ENCODE measurements at regions not wholly inside any gene's neighbourhood (a gene's known extent, or its start where the extent isn't known, plus 50 kb on each side); places are given as distances from the start of the nearest gene placed in this dataset.

GRCh38 chr6:12395898-12396297 lies 105.7 kb downstream of the EDN1 start:
- no peak for ATAC-seq (replicated peaks)
- no peaks in the 10 kb centered on the region for H3K9me3 Mint-ChIP-seq
- no peak overlapping the region for H3K4me3 Mint-ChIP-seq
- H3K4me1 Mint-ChIP-seq: no peaks in the 10 kb centered on the region
- no peak overlapping the region for H3K27ac Mint-ChIP-seq
- H3K36me3 Mint-ChIP-seq (ENCODE audit: low read depth): no peaks in the 10 kb centered on the region
- H3K27me3 Mint-ChIP-seq: peaks cover 23% of the 10 kb centered on the region

- H3K36me3 Mint-ChIP-seq (ENCODE audit: low read depth): no peaks in the 10 kb centered on the region
- no peak for ATAC-seq (replicated peaks)
- peaks cover 6% of the 10 kb centered on the region for H3K27me3 Mint-ChIP-seq
- H3K27ac Mint-ChIP-seq: no peak overlapping the region
- H3K4me3 Mint-ChIP-seq: no peak overlapping the region
- no peaks in the 10 kb centered on the region for H3K4me1 Mint-ChIP-seq
- H3K9me3 Mint-ChIP-seq: no peaks in the 10 kb centered on the region
Measured at GRCh38 chr6:12401200-12401599, 111.0 kb downstream of the EDN1 start.

GRCh38 chr6:12403201-12403826 lies 113.2 kb downstream of the EDN1 start:
- no peak for ATAC-seq (replicated peaks)
- Mint-ChIP-seq H3K36me3 (ENCODE audit: low read depth) (no peaks in the 10 kb centered on the region), H3K9me3 (no peaks in the 10 kb centered on the region), H3K4me1 (no peaks in the 10 kb centered on the region), H3K4me3 (no peak overlapping the region), H3K27ac (no peak overlapping the region), H3K27me3 (peaks cover 3% of the 10 kb centered on the region)

GRCh38 chr6:12403947-12404647 lies 113.9 kb downstream of the EDN1 start:
- ATAC-seq (replicated peaks): no peak
- Mint-ChIP-seq H3K27me3 (peaks cover 8% of the 10 kb centered on the region), H3K27ac (no peak overlapping the region), H3K36me3 (ENCODE audit: low read depth) (no peaks in the 10 kb centered on the region), H3K9me3 (no peaks in the 10 kb centered on the region), H3K4me1 (no peaks in the 10 kb centered on the region), H3K4me3 (no peak overlapping the region)

- Mint-ChIP-seq H3K27ac (no peak overlapping the region), H3K4me3 (no peak overlapping the region), H3K9me3 (no peaks in the 10 kb centered on the region), H3K36me3 (ENCODE audit: low read depth) (no peaks in the 10 kb centered on the region), H3K4me1 (no peaks in the 10 kb centered on the region), H3K27me3 (peaks cover 8% of the 10 kb centered on the region)
- no peak for ATAC-seq (replicated peaks)
Measured at GRCh38 chr6:12404651-12405050, 114.5 kb downstream of the EDN1 start.

- Mint-ChIP-seq H3K4me1 (no peaks in the 10 kb centered on the region), H3K36me3 (ENCODE audit: low read depth) (no peaks in the 10 kb centered on the region), H3K4me3 (no peak overlapping the region), H3K9me3 (no peaks in the 10 kb centered on the region), H3K27me3 (peaks cover 17% of the 10 kb centered on the region), H3K27ac (no peak overlapping the region)
- ATAC-seq (replicated peaks): no peak
Measured at GRCh38 chr6:12408752-12409151, 118.6 kb downstream of the EDN1 start.

- Mint-ChIP-seq H3K27me3 (peaks cover 17% of the 10 kb centered on the region), H3K9me3 (no peaks in the 10 kb centered on the region), H3K36me3 (ENCODE audit: low read depth) (no peaks in the 10 kb centered on the region), H3K27ac (no peak overlapping the region), H3K4me3 (no peak overlapping the region), H3K4me1 (no peaks in the 10 kb centered on the region)
- no peak for ATAC-seq (replicated peaks)
Measured at GRCh38 chr6:12410946-12411345, 120.8 kb downstream of the EDN1 start.

- peaks cover 9% of the 10 kb centered on the region for H3K27me3 Mint-ChIP-seq
- H3K4me3 Mint-ChIP-seq: no peak overlapping the region
- no peaks in the 10 kb centered on the region for H3K9me3 Mint-ChIP-seq
- no peaks in the 10 kb centered on the region for H3K36me3 Mint-ChIP-seq (ENCODE audit: low read depth)
- no peak overlapping the region for H3K27ac Mint-ChIP-seq
- H3K4me1 Mint-ChIP-seq: no peaks in the 10 kb centered on the region
- ATAC-seq (replicated peaks): no peak
Measured at GRCh38 chr6:12414096-12414675, 124.0 kb downstream of the EDN1 start.

GRCh38 chr6:12415980-12416598 lies 125.9 kb downstream of the EDN1 start:
- ATAC-seq (replicated peaks): no peak
- no peaks in the 10 kb centered on the region for H3K36me3 Mint-ChIP-seq (ENCODE audit: low read depth)

GRCh38 chr6:12417191-12417590 lies 127.0 kb downstream of the EDN1 start:
- Mint-ChIP-seq H3K4me3 (no peak overlapping the region), H3K27ac (no peak overlapping the region), H3K4me1 (no peaks in the 10 kb centered on the region), H3K9me3 (no peaks in the 10 kb centered on the region), H3K36me3 (ENCODE audit: low read depth) (no peaks in the 10 kb centered on the region), H3K27me3 (peaks cover 3% of the 10 kb centered on the region)
- ATAC-seq (replicated peaks): no peak

More at GRCh38 chr6:12415980-12416598, 125.9 kb downstream of the EDN1 start:
- H3K27ac Mint-ChIP-seq: no peak overlapping the region
- H3K4me3 Mint-ChIP-seq: no peak overlapping the region
- H3K27me3 Mint-ChIP-seq: peaks cover 6% of the 10 kb centered on the region
- H3K9me3 Mint-ChIP-seq: no peaks in the 10 kb centered on the region
- H3K4me1 Mint-ChIP-seq: no peaks in the 10 kb centered on the region

- no peak overlapping the region for H3K4me3 Mint-ChIP-seq
- H3K4me1 Mint-ChIP-seq: no peaks in the 10 kb centered on the region
- no peaks in the 10 kb centered on the region for H3K9me3 Mint-ChIP-seq
- no peaks in the 10 kb centered on the region for H3K27me3 Mint-ChIP-seq
- H3K27ac Mint-ChIP-seq: no peak overlapping the region
- no peaks in the 10 kb centered on the region for H3K36me3 Mint-ChIP-seq (ENCODE audit: low read depth)
- ATAC-seq (replicated peaks): no peak
Measured at GRCh38 chr6:12418946-12419345, 128.8 kb downstream of the EDN1 start.

- Mint-ChIP-seq H3K36me3 (ENCODE audit: low read depth) (no peaks in the 10 kb centered on the region), H3K27me3 (no peaks in the 10 kb centered on the region), H3K27ac (no peak overlapping the region), H3K9me3 (no peaks in the 10 kb centered on the region), H3K4me1 (no peaks in the 10 kb centered on the region), H3K4me3 (no peak overlapping the region)
- ATAC-seq (replicated peaks): no peak
Measured at GRCh38 chr6:12419631-12420272, 129.6 kb downstream of the EDN1 start.

- no peak for ATAC-seq (replicated peaks)
- H3K36me3 Mint-ChIP-seq (ENCODE audit: low read depth): no peaks in the 10 kb centered on the region
- no peak overlapping the region for H3K4me3 Mint-ChIP-seq
- H3K27me3 Mint-ChIP-seq: no peaks in the 10 kb centered on the region
- no peaks in the 10 kb centered on the region for H3K4me1 Mint-ChIP-seq
- no peak overlapping the region for H3K27ac Mint-ChIP-seq
- H3K9me3 Mint-ChIP-seq: no peaks in the 10 kb centered on the region
Measured at GRCh38 chr6:12420626-12421025, 130.5 kb downstream of the EDN1 start.

- Mint-ChIP-seq H3K4me1 (no peaks in the 10 kb centered on the region), H3K9me3 (no peaks in the 10 kb centered on the region), H3K27ac (no peak overlapping the region), H3K27me3 (no peaks in the 10 kb centered on the region), H3K36me3 (ENCODE audit: low read depth) (no peaks in the 10 kb centered on the region), H3K4me3 (no peak overlapping the region)
- no peak for ATAC-seq (replicated peaks)
Measured at GRCh38 chr6:12421596-12421995, 131.4 kb downstream of the EDN1 start.

All from activated T-helper 17 cell treated with anti-CD3 and anti-CD28 coated beads, Interleukin-2, amount 50 U/mL, for 72 hours (primary cell).